Tibial nerve (tissue), 4 donors: ENCODE measurements at regions not wholly inside any gene's neighbourhood (a gene's known extent, or its start where the extent isn't known, plus 50 kb on each side); places are given as distances from the start of the nearest gene placed in this dataset.

Experiments used
- CTCF ChIP-seq, 5 experiments: fragments of 200-600 bp in 3 of 5; fragments of 450-650 bp in 2 of 5; sonication (generic) in 3 of 5; IDR thresholded peaks; one replicate each; pipeline ENCODE4 v1.5.1; 2016 to 2019; ENCODE audit warnings: antibody characterized with exemption in 5 of 5, mild to moderate bottlenecking in 3 of 5, moderate library complexity in 2 of 5
- EP300 ChIP-seq, 2 donors: sonication (generic); formaldehyde crosslinking; IDR thresholded peaks; one replicate each; pipeline ENCODE4 v1.6.1; 2017; ENCODE audit warnings: antibody characterized with exemption in 2 of 2, mild to moderate bottlenecking in 1 of 2

- TF ChIP-seq EP300 (IDR thresholded peaks at IDR 0.05) (no peak), CTCF (IDR thresholded peaks at IDR 0.05) (no peak)
Observed at GRCh38 chr5:74469234-74469994, 171.1 kb downstream of the ENC1 start.
